T-helper 9 cell (primary cell): ENCODE measurements at regions not wholly inside any gene's neighbourhood (a gene's known extent, or its start where the extent isn't known, plus 50 kb on each side); places are given as distances from the start of the nearest gene placed in this dataset.
"Not testable (repeated sequence)": the region's sequence is repeated elsewhere in the genome, so short reads cannot be mapped to it uniquely, and the experiment has no call there.

Experiments used
- DNase-seq: peaks from one replicate; pipeline ENCODE4 v3.0.0-alpha.2; 2020

- DNase-seq, result no peak
Measured at GRCh38 chr14:53857625-53858344, 98.8 kb downstream of the BMP4 start.

- no peak for DNase-seq
Measured at GRCh38 chr14:53855574-53855973, 101.1 kb downstream of the BMP4 start.

DNA sequence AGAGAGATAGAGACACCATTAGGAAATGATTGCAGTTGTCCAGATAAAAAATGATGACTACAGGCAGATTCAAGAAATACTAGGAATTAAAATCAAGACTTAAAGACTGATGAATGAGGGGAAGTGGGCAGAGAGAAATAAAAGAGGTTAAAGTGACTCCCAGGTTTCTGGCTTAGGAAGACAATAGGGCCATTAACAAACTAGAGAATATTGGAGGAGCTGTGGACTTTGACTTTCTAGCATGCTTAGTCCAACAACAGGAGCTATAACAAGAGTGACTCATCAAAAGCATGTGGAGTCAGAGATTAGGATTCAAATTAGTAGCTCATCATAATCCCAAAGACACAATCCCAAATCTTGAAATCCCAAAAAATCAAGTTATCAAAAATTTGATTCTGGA, 101.5 kb downstream of the BMP4 start:
- DNase-seq, result no peak

GRCh38 chr14:53851394-53852090, 105.1 kb downstream of the BMP4 start:
- no peak for DNase-seq

GRCh38 chr14:53850714-53851296, 105.8 kb downstream of the BMP4 start:
- DNase-seq, result no peak

- no peak for DNase-seq
Measured at GRCh38 chr14:53849549-53849948, 107.1 kb downstream of the BMP4 start.

DNA sequence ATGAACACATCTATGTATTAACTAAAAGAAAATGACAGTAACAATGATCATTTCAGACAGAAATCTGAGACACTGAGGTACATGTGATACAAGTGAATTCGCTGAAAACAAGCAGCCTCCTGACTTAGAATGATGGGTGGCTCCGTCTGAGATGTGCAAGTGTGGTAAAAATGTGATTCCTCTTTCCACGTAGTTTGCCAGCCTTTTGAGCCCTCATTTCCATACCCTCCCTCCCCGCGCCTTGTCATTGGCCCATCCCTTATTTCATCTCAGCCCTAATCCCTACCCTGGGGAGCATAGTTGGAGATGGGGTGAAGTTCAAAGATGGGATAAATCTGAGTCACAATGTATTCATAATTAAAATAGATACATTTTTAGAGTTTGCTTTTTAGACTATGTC, 107.8 kb downstream of the BMP4 start:
- DNase-seq, result no peak

DNA sequence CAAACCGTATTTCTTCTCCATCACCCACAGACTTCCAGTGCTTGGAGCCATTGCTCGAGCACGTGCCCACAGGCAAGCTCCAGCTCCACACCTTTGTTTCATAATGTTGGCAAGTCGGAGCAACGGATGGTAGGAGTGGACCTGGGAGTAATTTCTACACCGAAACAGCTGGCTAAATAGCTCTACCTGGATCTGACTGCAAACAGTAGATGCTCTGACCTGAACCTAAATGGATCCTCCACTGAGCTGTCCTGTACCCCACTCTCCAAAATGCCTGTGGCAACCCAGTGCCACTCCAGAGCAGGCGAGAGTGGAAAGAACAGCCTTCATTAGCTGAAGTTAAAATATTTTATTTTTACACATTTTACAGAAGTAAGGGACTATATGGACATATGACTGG, 108.7 kb downstream of the BMP4 start:
- no peak for DNase-seq

GRCh38 chr14:53847057-53847456, 109.6 kb downstream of the BMP4 start:
- DNase-seq, result no peak

- no peak for DNase-seq
Measured at GRCh38 chr14:53845813-53846693, 110.6 kb downstream of the BMP4 start.

DNA sequence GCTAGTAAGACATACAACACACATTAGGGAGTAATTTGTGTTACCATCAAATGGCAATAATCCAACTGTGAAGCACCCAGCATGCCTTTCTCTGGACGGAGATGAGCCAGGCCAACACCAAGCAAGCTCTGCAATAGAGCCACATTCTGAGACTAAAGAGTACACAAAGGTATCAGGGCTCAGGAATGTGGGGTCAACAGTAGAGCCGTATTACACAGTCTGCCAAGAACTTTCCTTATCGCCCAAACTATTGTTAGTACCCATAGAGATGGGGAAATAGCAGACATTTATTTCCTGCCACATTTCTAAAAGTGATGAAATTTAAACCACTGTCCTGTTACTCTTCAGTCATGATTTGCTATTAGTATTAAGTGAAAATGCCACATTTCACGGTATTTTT, 113.7 kb downstream of the BMP4 start:
- no peak for DNase-seq

GRCh38 chr14:53841109-53842099, 115.2 kb downstream of the BMP4 start:
- no peak for DNase-seq

- no peak for DNase-seq
Measured at GRCh38 chr14:53840444-53840843, 116.2 kb downstream of the BMP4 start.

GRCh38 chr14:53838374-53838773, 118.3 kb downstream of the BMP4 start:
- no peak for DNase-seq

GRCh38 chr14:53837656-53838055, 119.0 kb downstream of the BMP4 start:
- not testable (repeated sequence) for DNase-seq

GRCh38 chr14:53836551-53836950, 120.1 kb downstream of the BMP4 start:
- DNase-seq, result no peak

GRCh38 chr14:53828820-53829219, 127.8 kb downstream of the BMP4 start:
- DNase-seq, result no peak

DNA sequence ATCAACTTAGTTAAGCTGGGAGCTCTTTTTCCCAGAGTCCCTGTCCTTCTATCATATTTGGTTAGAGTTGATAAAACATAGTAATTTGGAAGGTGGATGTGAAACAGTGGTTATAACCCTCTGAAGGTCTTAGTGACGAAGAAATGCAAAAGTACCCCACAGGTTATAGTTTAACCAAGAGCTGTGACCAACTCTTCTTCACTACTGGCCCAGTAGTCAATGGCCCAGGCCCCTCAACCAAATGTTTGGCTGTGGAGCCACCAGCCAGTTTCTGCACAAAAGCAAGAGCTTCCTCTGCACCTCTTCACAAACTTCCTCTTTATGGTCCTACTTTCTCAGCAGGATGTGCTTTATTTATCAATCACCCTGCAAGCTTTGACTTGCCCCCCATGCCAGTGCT, 132.6 kb downstream of the BMP4 start:
- no peak for DNase-seq

DNA sequence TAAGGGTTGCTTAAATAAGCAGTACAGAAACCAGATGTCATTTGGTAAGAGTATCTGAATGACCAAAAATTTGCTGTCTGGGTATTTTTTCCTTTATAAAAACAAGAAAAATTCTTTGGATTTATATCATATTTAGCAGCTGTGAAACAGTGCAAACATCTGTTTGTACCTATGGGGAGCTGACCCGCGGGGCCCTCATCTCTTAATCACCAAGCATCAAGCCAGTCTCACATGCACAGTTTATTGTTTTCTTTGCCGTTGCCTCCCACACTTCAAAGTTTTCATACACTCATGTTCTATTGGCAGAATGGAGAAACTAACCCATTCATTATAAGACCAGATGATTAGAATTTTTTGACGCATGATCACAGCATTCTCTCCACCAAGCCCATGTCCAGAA, 142.2 kb downstream of the BMP4 start:
- DNase-seq, result no peak

DNA sequence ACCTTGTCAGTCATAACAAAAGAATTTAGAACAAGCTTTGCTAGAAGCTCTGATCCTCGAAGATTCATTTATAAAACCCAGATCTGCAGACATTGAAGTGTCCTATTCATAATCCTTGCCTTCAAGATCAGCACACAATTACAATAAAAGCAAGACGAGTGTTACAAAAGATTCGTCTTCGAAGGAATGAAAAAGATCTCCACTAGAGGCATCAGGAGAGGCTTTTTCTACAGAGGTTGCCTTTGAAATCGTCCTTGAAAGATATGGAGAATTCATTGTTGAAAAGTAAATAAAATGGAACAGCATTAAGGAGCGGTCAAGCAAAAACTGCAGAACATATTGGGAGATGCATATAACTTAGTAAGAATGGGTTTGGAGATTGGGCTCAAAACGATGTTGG, 146.4 kb downstream of the BMP4 start:
- DNase-seq, result no peak

DNA sequence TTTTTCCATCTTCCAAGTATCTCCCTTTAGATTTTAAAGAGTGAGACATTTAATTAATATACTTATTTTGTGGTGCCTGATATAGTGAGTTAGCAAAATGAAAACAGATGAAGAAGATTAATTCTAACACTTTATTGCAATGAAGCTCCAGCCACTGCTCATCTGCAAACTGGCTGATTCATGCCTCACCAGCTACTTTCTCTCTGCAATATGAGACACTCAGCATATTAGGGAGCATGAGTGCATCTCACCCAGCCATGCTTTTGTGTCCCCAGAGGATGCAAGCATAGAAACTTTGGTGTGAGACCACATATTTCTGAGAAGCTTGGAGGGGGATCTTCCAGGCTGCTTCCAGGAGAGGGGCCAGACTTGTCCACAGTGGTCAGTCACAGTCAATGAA, 148.6 kb downstream of the BMP4 start:
- no peak for DNase-seq

DNA sequence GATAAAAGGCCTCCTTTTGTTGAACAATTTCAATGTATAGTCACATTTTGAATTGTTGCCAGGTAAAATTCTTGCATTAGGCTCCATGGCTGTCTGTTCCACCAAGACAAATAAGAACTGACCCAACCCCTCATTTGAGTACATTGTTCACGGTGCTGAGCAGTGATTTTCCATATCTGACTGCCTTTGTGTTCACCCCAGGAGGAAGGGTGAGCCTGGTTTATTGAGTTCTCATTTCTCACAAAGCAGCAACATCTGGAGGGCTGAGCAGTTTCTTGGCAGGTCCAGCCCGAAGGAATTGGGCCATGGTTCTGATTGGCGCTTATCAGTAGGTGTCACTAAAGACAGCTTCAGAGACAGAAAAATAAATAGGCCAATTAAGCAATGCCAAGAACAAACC, 149.1 kb downstream of the BMP4 start:
- DNase-seq, result no peak
